Neutrophil (primary cell): ENCODE measurements at regions not wholly inside any gene's neighbourhood (a gene's known extent, or its start where the extent isn't known, plus 50 kb on each side); places are given as distances from the start of the nearest gene placed in this dataset.

Experiments
- H3K27ac ChIP-seq: fragments of 200-600 bp; sonication (generic); 2 replicates; pipeline ENCODE4 v1.5.1; 2016; ENCODE audit warnings: mild to moderate bottlenecking, moderate library complexity
- H3K27me3 ChIP-seq: fragments of 200-600 bp; sonication (generic); 2 replicates; pipeline ENCODE4 v1.6.0; 2016; ENCODE audit warnings: mild to moderate bottlenecking
- H3K36me3 ChIP-seq: fragments of 200-600 bp; sonication (generic); 2 replicates; pipeline ENCODE4 v1.5.1; 2017
- H3K4me1 ChIP-seq, 2 experiments: fragments of 200-600 bp in 1 of 2; sonication (generic) in 1 of 2; 1 replicate in 1 of 2; 2 replicates in 1 of 2; pipeline versions ENCODE4 v1.5.1 to v1.6.1; 2013 to 2016; ENCODE audit warnings: low read depth in 1 of 2, low read length in 1 of 2, mild to moderate bottlenecking in 1 of 2, moderate library complexity in 1 of 2; ENCODE audit not compliant: control insufficient read depth in 1 of 2, insufficient read depth in 1 of 2
- H3K4me3 ChIP-seq, 2 experiments: fragments of 200-600 bp in 1 of 2; sonication (generic) in 1 of 2; 1 replicate in 1 of 2; 2 replicates in 1 of 2; pipeline ENCODE4 v1.5.1; 2013 to 2016; ENCODE audit warnings: low read depth in 1 of 2, low read length in 1 of 2, mild to moderate bottlenecking in 1 of 2, moderate library complexity in 1 of 2
- H3K9me3 ChIP-seq: fragments of 200-600 bp; sonication (generic); 2 replicates; pipeline ENCODE4 v1.5.1; 2016
- CTCF ChIP-seq: fragments of 200-600 bp; sonication (generic); IDR thresholded peaks from 2 replicates; pipeline ENCODE4 v1.5.1; 2016; ENCODE audit warnings: antibody characterized with exemption

- Histone ChIP-seq H3K4me3 (no peak overlapping the region), H3K27me3 (no peaks in the 10 kb centered on the region), H3K9me3 (no peaks in the 10 kb centered on the region), H3K36me3 (no peaks in the 10 kb centered on the region), H3K27ac (no peak overlapping the region), H3K4me1 (no peaks in the 10 kb centered on the region)
- TF ChIP-seq CTCF = no peak
These were observed 55.0 kb upstream of the MACF1 start for GRCh38 chr1:39149509-39149908.

DNA sequence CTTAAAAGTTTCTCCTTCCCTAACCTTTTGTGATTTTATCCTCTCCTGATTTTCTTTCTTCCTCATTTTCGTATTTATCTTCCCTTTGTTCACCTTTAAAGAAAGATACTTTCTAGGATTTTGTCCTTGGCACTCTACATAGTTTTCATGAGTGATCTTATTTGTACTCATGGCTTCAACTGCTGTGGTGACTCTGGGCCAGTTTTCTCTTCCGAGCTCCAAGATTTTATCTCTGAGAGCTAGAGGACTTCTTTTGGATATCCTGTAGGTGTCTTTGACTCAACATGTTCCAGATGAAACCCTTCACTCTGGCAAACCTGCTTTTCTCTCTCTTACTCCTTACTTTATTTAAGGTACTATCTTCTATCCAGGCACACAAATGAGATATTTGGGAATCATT, 53.7 kb upstream of the MACF1 start:
- H3K4me3 ChIP-seq = no peak overlapping the region
- H3K27ac ChIP-seq = no peak overlapping the region
- H3K4me1 ChIP-seq = no peaks in the 10 kb centered on the region
- H3K27me3 ChIP-seq = no peaks in the 10 kb centered on the region
- no peak for TF ChIP-seq CTCF
- no peaks in the 10 kb centered on the region for H3K9me3 ChIP-seq
- H3K36me3 ChIP-seq = no peaks in the 10 kb centered on the region

GRCh38 chr1:39151267-39151666, 53.2 kb upstream of the MACF1 start:
- no peak for TF ChIP-seq CTCF
- H3K9me3 ChIP-seq = no peaks in the 10 kb centered on the region
- no peak overlapping the region for H3K27ac ChIP-seq
- H3K36me3 ChIP-seq = no peaks in the 10 kb centered on the region
- H3K4me1 ChIP-seq = no peaks in the 10 kb centered on the region
- no peak overlapping the region for H3K4me3 ChIP-seq
- no peaks in the 10 kb centered on the region for H3K27me3 ChIP-seq

DNA sequence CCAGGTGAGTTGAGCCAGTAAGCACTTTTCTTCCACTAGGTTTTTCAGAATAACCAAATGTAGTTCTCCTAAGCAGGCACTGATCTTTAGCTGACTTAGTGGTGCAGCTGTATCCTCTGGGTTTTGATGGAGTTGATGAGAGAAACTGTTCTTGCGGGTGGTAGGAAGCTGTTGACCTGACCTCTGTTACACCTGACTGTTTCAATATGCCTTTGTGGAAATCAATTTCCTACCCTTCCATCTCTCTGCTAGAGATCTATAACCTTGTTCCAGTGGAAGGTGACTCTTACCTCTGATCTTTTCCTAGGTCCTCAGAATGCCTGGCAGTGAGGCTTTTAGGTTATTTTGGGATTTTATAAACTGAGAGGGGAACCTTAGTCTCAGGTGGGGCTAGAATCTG, 51.6 kb upstream of the MACF1 start:
- Histone ChIP-seq H3K4me1 (no peaks in the 10 kb centered on the region), H3K9me3 (no peaks in the 10 kb centered on the region), H3K27ac (no peak overlapping the region), H3K27me3 (no peaks in the 10 kb centered on the region), H3K4me3 (no peak overlapping the region), H3K36me3 (no peaks in the 10 kb centered on the region)
- no peak for TF ChIP-seq CTCF

GRCh38 chr1:39153684-39154083, 50.8 kb upstream of the MACF1 start:
- H3K36me3 ChIP-seq = no peaks in the 10 kb centered on the region
- H3K27ac ChIP-seq = no peak overlapping the region
- H3K9me3 ChIP-seq = no peaks in the 10 kb centered on the region
- no peak for TF ChIP-seq CTCF
- no peak overlapping the region for H3K4me3 ChIP-seq
- no peaks in the 10 kb centered on the region for H3K27me3 ChIP-seq
- H3K4me1 ChIP-seq = no peaks in the 10 kb centered on the region
